Mesodermal cell (in vitro differentiated cells): ENCODE measurements at regions not wholly inside any gene's neighbourhood (a gene's known extent, or its start where the extent isn't known, plus 50 kb on each side); places are given as distances from the start of the nearest gene placed in this dataset.

Source experiments
- H3K27ac ChIP-seq: 2 replicates; pipeline ENCODE4 v1.7.0; 2013; ENCODE audit warnings: mild to moderate bottlenecking, low read depth, low read length, moderate library complexity; ENCODE audit not compliant: severe bottlenecking
- H3K36me3 ChIP-seq: 2 replicates; pipeline ENCODE4 v1.7.1; 2013; ENCODE audit warnings: mild to moderate bottlenecking, low read length, moderate library complexity; ENCODE audit not compliant: control insufficient read depth, insufficient read depth
- H3K4me1 ChIP-seq: one replicate; pipeline ENCODE4 v1.7.1; 2013; ENCODE audit warnings: mild to moderate bottlenecking, low read length; ENCODE audit not compliant: insufficient read depth, control insufficient read depth, poor library complexity, severe bottlenecking
- H3K4me3 ChIP-seq: 2 replicates; pipeline ENCODE4 v1.7.0; 2013; ENCODE audit warnings: low read length, control low read depth, mild to moderate bottlenecking; ENCODE audit not compliant: insufficient read depth, poor library complexity, severe bottlenecking; ENCODE audit errors: extremely low read depth
- H3K9me3 ChIP-seq: 2 replicates; pipeline ENCODE4 v1.7.1; 2013; ENCODE audit warnings: mild to moderate bottlenecking, low read length, moderate library complexity; ENCODE audit not compliant: control insufficient read depth
- WGBS, 2 experiments: methylation state at CpG; one replicate each; pipeline ENCODE4 v1.1.5; 2013; ENCODE audit warnings: missing lambda C conversion rate in 2 of 2; ENCODE audit not compliant: insufficient coverage in 2 of 2; 5-methylcytosine and 5-hydroxymethylcytosine counted together

GRCh38 chr6:41471064-41471895 lies 74.9 kb upstream of the FOXP4 start:
- no peak overlapping the region for H3K27ac ChIP-seq
- no peak overlapping the region for H3K4me3 ChIP-seq
- 36 to 45% methylated on average over 5 to 7 of the region's 13 CpGs for WGBS, 2 experiments
- peaks cover 40% of the 10 kb centered on the region for H3K4me1 ChIP-seq
- H3K9me3 ChIP-seq = no peaks in the 10 kb centered on the region
- H3K36me3 ChIP-seq = no peaks in the 10 kb centered on the region

GRCh38 chr6:41474213-41474933 lies 71.8 kb upstream of the FOXP4 start:
- H3K36me3 ChIP-seq = no peaks in the 10 kb centered on the region
- no peak overlapping the region for H3K4me3 ChIP-seq
- H3K9me3 ChIP-seq = no peaks in the 10 kb centered on the region
- 88 to 94% methylated on average over 3 to 5 of the region's 8 CpGs for WGBS, 2 experiments
- peaks cover 36% of the 10 kb centered on the region for H3K4me1 ChIP-seq
- no peak overlapping the region for H3K27ac ChIP-seq

- 85 to 88% methylated on average over 6 of the region's 6 CpGs for WGBS, 2 experiments
- no peaks in the 10 kb centered on the region for H3K36me3 ChIP-seq
- H3K9me3 ChIP-seq = no peaks in the 10 kb centered on the region
- no peak overlapping the region for H3K27ac ChIP-seq
- peaks cover 30% of the 10 kb centered on the region for H3K4me1 ChIP-seq
- no peak overlapping the region for H3K4me3 ChIP-seq
These were observed 71.0 kb upstream of the FOXP4 start for GRCh38 chr6:41475164-41475563.

- Histone ChIP-seq H3K4me3 (no peak overlapping the region), H3K36me3 (no peaks in the 10 kb centered on the region), H3K27ac (no peak overlapping the region), H3K9me3 (no peaks in the 10 kb centered on the region), H3K4me1 (peaks cover 25% of the 10 kb centered on the region)
- WGBS, 2 experiments = 92 to 94% methylated on average over 5 of the region's 6 CpGs
These were observed 70.3 kb upstream of the FOXP4 start for GRCh38 chr6:41475737-41476357.

- 75 to 79% methylated on average over 4 of the region's 4 CpGs for WGBS, 2 experiments
- H3K27ac ChIP-seq = no peak overlapping the region
These were observed 69.8 kb upstream of the FOXP4 start for GRCh38 chr6:41476401-41476800.

GRCh38 chr6:41477572-41477971 lies 68.6 kb upstream of the FOXP4 start:
- H3K36me3 ChIP-seq = no peaks in the 10 kb centered on the region
- H3K9me3 ChIP-seq = no peaks in the 10 kb centered on the region
- H3K27ac ChIP-seq = no peak overlapping the region
- no peak overlapping the region for H3K4me3 ChIP-seq
- WGBS, 2 experiments = 60 to 100% methylated on average over 1 of the region's 3 CpGs
- H3K4me1 ChIP-seq = peaks cover 8% of the 10 kb centered on the region

More at GRCh38 chr6:41476401-41476800, 69.8 kb upstream of the FOXP4 start:
- no peak overlapping the region for H3K4me3 ChIP-seq
- H3K4me1 ChIP-seq = peaks cover 20% of the 10 kb centered on the region
- H3K36me3 ChIP-seq = no peaks in the 10 kb centered on the region
- no peaks in the 10 kb centered on the region for H3K9me3 ChIP-seq

- no CpG with 5 or more reads among the region's 1 CpG for WGBS, 2 experiments
- H3K36me3 ChIP-seq = no peaks in the 10 kb centered on the region
- H3K4me1 ChIP-seq = peaks cover 17% of the 10 kb centered on the region
- H3K4me3 ChIP-seq = no peak overlapping the region
- H3K9me3 ChIP-seq = no peaks in the 10 kb centered on the region
- no peak overlapping the region for H3K27ac ChIP-seq
These were observed 62.2 kb upstream of the FOXP4 start for GRCh38 chr6:41483943-41484342.

GRCh38 chr6:41487860-41488432 lies 58.2 kb upstream of the FOXP4 start:
- Histone ChIP-seq H3K36me3 (no peaks in the 10 kb centered on the region), H3K9me3 (no peaks in the 10 kb centered on the region), H3K4me3 (no peak overlapping the region), H3K4me1 (peaks cover 39% of the 10 kb centered on the region), H3K27ac (peak overlapping the region; percentile 54)
- WGBS, 2 experiments = 72 to 82% methylated on average over 4 to 6 of the region's 9 CpGs

GRCh38 chr6:41488433-41489119 lies 57.6 kb upstream of the FOXP4 start:
- no peaks in the 10 kb centered on the region for H3K9me3 ChIP-seq
- H3K4me3 ChIP-seq = no peak overlapping the region
- WGBS, 2 experiments = 4 to 9% methylated on average over 9 to 10 of the region's 12 CpGs
- H3K27ac ChIP-seq = peak overlapping the region; percentile 54
- no peaks in the 10 kb centered on the region for H3K36me3 ChIP-seq
- peaks cover 40% of the 10 kb centered on the region for H3K4me1 ChIP-seq
